Suprapubic skin (tissue), 4 donors: ENCODE measurements at regions not wholly inside any gene's neighbourhood (a gene's known extent, or its start where the extent isn't known, plus 50 kb on each side); places are given as distances from the start of the nearest gene placed in this dataset.

Source experiments
- CTCF ChIP-seq, 2 donors: fragments of 200-600 bp in 1 of 2; fragments of 450-650 bp in 1 of 2; sonication (generic) in 1 of 2; IDR thresholded peaks; one replicate each; pipeline ENCODE4 v1.5.1; 2016 to 2019; ENCODE audit warnings: antibody characterized with exemption in 2 of 2, mild to moderate bottlenecking in 1 of 2, moderate library complexity in 1 of 2
- EP300 ChIP-seq: sonication (generic); formaldehyde crosslinking; IDR thresholded peaks from one replicate; pipeline ENCODE4 v1.6.1; 2017; ENCODE audit warnings: antibody characterized with exemption
- POLR2A ChIP-seq, 2 donors: fragments of 450-650 bp; IDR thresholded peaks; one replicate each; pipeline ENCODE4 v1.6.1; 2017; ENCODE audit warnings: antibody characterized with exemption in 2 of 2, mild to moderate bottlenecking in 2 of 2, moderate library complexity in 2 of 2
- POLR2AphosphoS5 ChIP-seq, 3 donors: sonication (generic); formaldehyde crosslinking; IDR thresholded peaks; one replicate each; pipeline ENCODE4 v1.6.1; 2017; ENCODE audit warnings: antibody characterized with exemption in 3 of 3

GRCh38 chr7:46292741-46293140 is 371.7 kb upstream of the IGFBP3 start:
- TF ChIP-seq CTCF (IDR thresholded peaks at IDR 0.05) (no peak), POLR2A (IDR thresholded peaks at IDR 0.05) (no peak), POLR2AphosphoS5 (IDR thresholded peaks at IDR 0.05) (no peak), EP300 (no peak)
